ENCODE measurements at regions not wholly inside any gene's neighbourhood (a gene's known extent, or its start where the extent isn't known, plus 50 kb on each side); places are given as distances from the start of the nearest gene placed in this dataset.

DNA sequence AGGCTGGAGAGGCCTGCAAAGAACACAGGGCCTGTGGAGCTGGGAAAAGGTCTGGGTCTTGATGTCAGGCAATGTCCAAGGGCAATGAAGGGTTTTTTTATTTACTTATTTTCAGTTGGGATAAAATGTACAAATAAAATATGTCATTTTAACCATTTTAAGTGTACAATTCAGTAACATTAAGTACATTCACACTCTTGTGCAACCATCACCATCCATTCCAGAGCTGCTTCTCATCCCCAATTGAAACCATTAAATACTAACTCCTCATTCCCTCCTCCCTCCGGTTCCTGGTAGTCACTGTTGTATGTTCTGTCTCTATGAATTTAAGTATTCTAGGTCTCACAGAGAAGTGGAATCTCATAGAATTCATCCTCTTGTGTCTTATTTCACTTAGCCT is 444.7 kb downstream of the HS3ST3B1 start:
- no peaks in the 10 kb centered on the region for H3K36me3 Mint-ChIP-seq (ENCODE audit: low read depth)
- H3K27ac Mint-ChIP-seq = peak overlapping the region; percentile 91
- peak; percentile 32 for DNase-seq
- H3K9me3 Mint-ChIP-seq = no peaks in the 10 kb centered on the region
- H3K27me3 Mint-ChIP-seq (ENCODE audit: insufficient read depth) = peaks cover 1% of the 10 kb centered on the region
- peaks cover 85% of the 10 kb centered on the region for H3K4me1 Mint-ChIP-seq (ENCODE audit: low read depth)
- TF ChIP-seq, protein P1, sequence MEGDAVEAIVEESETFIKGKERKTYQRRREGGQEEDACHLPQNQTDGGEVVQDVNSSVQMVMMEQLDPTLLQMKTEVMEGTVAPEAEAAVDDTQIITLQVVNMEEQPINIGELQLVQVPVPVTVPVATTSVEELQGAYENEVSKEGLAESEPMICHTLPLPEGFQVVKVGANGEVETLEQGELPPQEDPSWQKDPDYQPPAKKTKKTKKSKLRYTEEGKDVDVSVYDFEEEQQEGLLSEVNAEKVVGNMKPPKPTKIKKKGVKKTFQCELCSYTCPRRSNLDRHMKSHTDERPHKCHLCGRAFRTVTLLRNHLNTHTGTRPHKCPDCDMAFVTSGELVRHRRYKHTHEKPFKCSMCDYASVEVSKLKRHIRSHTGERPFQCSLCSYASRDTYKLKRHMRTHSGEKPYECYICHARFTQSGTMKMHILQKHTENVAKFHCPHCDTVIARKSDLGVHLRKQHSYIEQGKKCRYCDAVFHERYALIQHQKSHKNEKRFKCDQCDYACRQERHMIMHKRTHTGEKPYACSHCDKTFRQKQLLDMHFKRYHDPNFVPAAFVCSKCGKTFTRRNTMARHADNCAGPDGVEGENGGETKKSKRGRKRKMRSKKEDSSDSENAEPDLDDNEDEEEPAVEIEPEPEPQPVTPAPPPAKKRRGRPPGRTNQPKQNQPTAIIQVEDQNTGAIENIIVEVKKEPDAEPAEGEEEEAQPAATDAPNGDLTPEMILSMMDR (IDR thresholded peaks at IDR 0.05) = no peak
- H3K4me3 Mint-ChIP-seq = no peak overlapping the region

DNA sequence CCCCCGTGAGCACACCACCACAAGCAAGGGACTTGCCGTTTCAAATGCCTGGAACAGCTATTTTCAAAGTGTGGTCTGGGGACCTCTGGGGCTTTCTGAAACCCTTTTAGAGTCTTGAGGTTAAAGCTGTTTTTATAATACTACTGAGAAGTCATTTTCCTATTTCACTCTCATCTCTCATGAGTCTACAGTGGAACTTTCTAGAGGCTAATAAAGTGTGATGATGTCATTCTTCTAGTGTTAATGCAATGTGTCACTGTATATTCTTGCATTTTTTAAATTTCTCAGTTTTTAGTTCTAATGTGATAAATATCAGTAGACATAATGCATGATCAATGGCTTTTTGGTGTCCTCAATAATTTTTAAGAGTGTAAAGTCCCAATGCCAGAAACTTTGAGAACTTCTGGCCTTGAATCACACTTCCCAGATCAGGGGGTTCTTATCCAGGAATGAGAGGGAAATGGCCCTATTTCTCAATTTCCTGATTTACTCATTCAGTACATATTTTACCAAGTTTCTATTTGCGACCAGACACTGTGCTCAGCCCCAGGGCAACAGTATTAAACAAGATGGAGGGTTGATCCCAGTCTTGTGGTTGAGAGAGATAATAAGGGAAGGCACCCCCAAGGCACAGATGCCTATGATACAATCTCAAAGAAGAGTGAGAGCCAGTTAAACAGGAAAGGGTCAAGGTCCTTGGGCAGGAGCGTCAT is 444.0 kb downstream of the HS3ST3B1 start:
- no peaks in the 10 kb centered on the region for H3K36me3 Mint-ChIP-seq (ENCODE audit: low read depth)
- peaks cover 1% of the 10 kb centered on the region for H3K27me3 Mint-ChIP-seq (ENCODE audit: insufficient read depth)
- H3K9me3 Mint-ChIP-seq = no peaks in the 10 kb centered on the region
- H3K4me1 Mint-ChIP-seq (ENCODE audit: low read depth) = peaks cover 91% of the 10 kb centered on the region
- TF ChIP-seq, protein P1 (IDR thresholded peaks at IDR 0.05) = no peak
- DNase-seq = peak; percentile 76
- H3K4me3 Mint-ChIP-seq = no peak overlapping the region
- H3K27ac Mint-ChIP-seq = peak overlapping the region; percentile 91

DNA sequence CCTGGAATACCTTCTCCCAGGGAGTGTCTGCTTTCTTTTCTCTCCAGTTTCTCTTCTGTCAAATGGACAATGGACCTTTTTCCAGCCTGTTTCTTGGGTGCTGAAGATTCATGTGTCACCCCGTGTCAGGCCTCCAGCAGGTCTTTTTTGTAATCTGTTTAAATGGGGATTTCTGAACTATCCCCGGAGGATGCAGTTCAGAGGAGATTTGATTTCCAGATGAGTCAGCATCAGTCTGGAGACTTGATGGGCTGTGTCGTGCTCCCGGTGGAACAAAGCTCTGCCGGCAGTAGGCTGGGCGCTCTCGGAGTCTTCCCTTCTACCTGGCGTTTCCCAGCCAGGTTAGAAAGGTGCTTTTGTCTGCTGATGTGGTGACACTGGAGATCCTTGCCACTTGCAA is 440.6 kb downstream of the HS3ST3B1 start:
- Mint-ChIP-seq H3K36me3 (ENCODE audit: low read depth) (no peaks in the 10 kb centered on the region), H3K4me1 (ENCODE audit: low read depth) (peaks cover 91% of the 10 kb centered on the region), H3K9me3 (no peaks in the 10 kb centered on the region), H3K27me3 (ENCODE audit: insufficient read depth) (peaks cover 1% of the 10 kb centered on the region; the same call in 1 of the 2 replicates), H3K27ac (peak overlapping the region; percentile 61), H3K4me3 (peak overlapping the region; percentile 36; the same call in 1 of the 2 replicates)
- peak; percentile 4 for DNase-seq
- TF ChIP-seq, protein P1 (IDR thresholded peaks at IDR 0.05) = no peak

DNA sequence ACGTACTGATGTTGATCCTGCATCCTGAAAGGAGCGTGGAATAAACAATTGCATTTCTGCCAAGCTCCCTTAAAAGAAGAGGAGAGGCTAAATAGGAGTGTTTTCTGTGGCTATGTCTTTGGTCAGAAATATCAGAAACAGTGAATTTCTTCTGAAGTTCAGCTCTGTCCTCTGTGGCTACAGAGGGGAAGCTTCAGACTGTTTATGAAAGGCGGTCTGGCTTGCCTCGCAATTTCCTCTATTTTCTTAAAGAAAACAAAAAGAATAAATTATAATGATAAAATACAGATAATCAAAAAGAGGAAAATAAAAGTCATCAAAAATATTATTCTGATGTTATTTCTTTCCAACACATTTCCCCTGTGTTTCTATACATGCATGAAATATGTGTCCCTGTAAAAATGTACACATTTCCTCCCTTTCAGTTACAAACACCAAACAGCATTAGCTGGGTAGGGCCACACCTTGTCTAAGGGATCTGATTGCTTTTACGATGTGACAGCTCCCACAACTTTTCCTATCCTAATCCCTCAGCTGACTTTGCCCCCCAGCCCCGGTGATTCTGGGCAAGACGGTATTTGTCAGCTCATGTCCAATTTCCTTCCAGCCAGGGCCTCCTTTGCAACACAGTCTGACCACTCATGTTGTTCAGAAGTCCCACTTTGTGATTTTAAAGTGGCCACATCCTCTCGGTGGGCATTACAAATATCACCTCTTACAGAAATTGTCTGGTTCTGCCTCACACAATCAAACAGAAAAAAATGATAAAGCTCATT is 439.0 kb downstream of the HS3ST3B1 start:
- TF ChIP-seq, protein P1 (IDR thresholded peaks at IDR 0.05) = no peak
- no peak for DNase-seq
- peak overlapping the region; percentile 90 for H3K27ac Mint-ChIP-seq

DNA sequence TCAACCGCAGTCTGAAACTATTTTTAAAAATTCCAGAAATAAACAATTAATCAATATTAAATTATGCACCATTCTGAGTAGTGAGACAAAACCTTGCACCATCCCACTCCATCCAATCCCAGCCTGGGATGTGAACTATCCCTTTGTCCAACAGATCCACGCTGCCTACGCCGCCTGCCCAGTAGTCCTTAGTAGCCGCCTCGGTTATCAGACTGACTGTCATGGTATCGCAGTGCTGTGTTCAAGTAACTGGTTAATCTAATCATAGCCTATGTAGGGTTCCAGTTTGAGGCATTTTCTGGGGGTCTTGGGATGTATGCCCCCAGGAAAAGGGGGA is 437.7 kb downstream of the HS3ST3B1 start:
- Mint-ChIP-seq H3K4me3 (peak overlapping the region; percentile 22; the same call in 1 of the 2 replicates), H3K9me3 (no peaks in the 10 kb centered on the region), H3K36me3 (ENCODE audit: low read depth) (no peaks in the 10 kb centered on the region), H3K27me3 (ENCODE audit: insufficient read depth) (no peaks in the 10 kb centered on the region), H3K27ac (peak overlapping the region; percentile 90), H3K4me1 (ENCODE audit: low read depth) (peaks cover 69% of the 10 kb centered on the region)
- DNase-seq = no peak
- TF ChIP-seq, protein P1 (IDR thresholded peaks at IDR 0.05) = no peak

More for the DNA sequence above, 439.0 kb downstream of the HS3ST3B1 start:
- Mint-ChIP-seq H3K9me3 (no peaks in the 10 kb centered on the region), H3K4me1 (ENCODE audit: low read depth) (peaks cover 77% of the 10 kb centered on the region), H3K27me3 (ENCODE audit: insufficient read depth) (no peaks in the 10 kb centered on the region), H3K36me3 (ENCODE audit: low read depth) (no peaks in the 10 kb centered on the region), H3K4me3 (peak overlapping the region; percentile 20; the same call in 1 of the 2 replicates)
